ENCODE measurements at regions not wholly inside any gene's neighbourhood (a gene's known extent, or its start where the extent isn't known, plus 50 kb on each side); places are given as distances from the start of the nearest gene placed in this dataset.

DNA sequence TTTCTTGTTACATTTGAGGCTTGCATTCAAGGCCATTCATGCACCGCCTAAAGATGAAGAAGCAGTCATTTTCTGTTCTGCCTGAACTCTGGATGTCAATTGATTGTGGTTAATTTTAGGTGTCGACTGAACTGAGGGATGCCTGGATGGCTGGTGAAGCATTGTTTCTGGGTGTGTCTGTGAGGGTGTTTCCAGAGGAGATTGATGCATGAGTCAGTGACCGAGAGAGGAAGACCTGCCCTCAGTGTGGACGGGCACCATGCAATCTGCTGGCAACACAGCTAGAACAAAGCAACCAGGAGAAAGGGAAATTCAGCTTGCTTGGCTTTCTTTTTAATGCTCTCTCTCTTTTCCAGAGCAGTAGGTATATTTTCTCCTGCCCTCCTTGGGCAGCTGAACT is 164.1 kb upstream of the ECI2 start:
- DNase-seq (ENCODE audit: low read depth, low spot score) = no peak

DNA sequence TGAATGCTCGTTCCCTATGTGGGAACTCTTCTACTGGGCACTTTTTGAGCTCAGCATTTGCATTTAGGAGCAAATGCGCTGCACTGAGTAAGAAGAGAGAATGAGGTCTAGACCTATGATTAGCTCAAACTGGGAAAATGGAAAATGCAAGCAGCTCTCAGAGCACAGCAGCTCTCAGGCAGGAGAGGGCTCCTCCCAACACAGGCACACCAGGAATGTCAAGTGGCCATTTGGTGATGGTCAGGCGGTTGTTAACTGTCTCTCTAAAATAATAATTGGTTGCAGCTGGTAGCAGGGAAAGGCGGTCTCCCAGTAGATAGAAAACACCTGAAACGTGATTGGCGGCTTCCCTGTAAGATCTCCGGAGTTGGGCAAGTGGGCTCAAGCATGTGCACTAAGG is 162.0 kb upstream of the ECI2 start:
- DNase-seq (ENCODE audit: low read depth, low spot score) = no peak

DNA sequence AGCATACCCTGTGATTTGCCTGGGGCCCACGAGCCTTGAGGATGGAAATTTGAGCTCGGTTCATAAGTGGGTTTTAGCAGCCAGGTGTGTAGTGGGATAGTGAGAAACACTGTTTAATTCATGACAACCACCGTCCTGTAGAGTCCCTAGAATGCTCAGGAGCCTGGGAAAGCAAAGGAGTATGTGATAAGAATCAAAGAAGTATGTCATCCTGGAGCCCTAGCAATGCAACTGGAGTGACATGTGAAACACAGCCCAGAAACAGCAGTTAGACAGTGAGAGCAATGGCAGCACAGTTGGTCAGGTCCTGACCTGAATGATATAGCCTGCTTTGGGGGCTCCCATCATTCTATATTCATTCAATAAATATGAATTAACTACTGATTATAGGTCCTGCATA is 161.2 kb upstream of the ECI2 start:
- no peak for DNase-seq (ENCODE audit: low read depth, low spot score)

DNA sequence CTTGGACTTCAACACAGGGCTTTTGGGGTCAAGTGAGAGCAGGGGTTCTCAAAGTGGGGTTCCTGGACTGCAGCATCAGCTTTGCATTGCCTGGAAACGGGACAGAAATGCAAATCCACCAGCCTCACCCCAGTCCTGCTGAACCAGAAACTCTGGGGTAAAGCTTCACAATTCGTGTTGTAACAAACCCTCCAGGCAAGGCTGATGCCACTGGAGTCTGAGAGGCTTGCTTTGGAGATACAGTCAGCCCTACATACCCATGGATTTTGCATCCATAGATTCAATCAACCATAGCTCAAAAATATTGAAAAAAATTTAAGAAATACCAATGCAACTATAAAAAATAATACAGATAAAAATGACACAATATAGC is 160.4 kb upstream of the ECI2 start:
- DNase-seq (ENCODE audit: low read depth, low spot score) = no peak

DNA sequence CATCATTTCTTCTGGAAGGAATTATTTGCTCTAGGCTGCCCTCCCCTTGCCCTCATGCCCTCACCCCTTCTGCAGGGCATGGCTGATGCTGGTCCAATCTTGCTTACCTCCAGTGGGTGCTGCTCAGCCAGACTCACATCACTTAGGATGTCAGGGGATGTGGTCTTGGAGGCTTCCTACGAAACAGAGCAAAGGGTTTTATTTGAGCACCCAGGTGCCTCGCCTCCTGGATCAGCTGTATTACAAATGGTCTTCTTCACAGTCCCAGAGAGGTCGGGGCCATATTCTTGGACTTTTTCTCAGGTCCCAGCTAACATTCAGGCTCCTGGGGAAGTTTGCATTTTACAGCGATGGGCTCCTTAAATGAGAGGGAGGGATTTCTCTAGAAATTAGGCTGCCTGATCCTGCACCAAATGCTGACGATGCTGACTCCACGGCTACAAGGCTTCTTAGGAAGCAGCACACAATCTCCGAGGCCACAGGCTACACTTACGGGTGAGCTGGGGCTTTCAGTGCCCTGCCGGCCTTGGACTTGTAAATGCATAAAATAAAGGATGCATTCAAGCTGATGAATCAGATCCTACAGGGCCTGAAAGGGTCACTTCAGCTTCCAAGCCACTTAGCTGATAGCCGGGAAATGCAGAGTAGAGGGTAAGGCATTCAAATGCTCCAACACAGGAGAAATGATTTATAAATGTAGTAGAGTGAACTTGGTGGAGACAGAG is 159.8 kb upstream of the ECI2 start:
- DNase-seq (ENCODE audit: low read depth, low spot score) = no peak

DNA sequence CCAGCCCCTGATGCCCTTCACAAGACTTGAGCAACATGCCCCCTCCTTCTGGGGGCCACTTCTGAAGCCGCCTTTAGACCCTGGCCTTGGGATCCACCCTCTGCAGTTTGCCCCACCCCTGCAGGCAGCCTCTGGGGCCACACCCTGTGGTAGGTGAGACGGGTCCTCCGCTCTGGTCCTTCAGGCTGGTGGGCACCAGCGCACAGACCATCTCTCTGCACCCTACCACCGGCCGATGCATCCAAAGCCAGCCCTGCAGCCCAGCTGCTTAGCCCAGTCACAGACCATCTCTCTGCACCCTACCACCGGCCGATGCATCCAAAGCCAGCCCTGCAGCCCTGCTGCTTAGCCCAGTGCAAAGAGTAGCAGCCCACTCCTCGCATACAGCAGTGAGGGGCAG is 159.3 kb upstream of the ECI2 start:
- DNase-seq (ENCODE audit: low read depth, low spot score) = no peak

DNA sequence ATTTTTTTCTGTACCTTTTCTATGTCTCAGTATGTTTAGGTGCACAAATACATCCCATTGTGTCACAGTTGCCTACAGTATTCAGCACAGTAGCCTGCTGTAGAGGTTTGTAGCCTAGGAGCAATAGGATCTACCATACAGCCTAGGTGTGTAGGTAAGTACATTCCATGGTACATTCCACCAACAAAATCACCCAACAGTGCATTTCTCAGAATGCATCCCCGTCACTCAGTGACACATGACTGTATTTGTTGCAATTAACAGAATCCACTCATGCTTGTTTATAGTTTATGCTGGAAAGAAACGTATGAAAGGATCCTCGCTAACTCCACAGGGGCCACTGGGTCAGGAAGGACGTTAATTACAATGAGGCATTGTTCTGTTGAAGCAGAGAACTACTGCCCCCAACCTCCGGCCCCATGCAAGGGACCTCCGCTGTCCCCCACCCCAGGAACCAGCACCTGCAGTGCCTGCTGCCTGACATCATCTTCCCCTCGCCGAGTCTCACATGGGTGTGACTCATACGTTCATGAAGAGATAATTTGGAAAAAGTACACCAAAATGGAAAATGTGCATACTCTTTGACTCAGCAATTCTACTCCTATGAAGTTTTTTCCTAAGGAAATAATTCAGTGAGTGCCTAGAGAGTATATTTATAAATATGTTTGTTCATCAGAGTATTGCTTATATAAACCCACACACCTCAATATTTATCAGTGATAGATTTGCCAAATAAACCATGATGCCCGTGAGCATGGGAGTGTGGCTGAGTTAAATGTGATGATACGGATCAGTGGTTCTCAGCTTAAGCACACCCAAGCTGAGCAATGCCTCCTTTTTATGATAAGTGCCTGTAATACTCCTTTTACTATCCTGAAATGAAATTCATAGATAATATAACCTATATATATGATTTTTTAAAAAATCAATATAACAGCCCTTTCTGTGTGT is 156.4 kb upstream of the ECI2 start:
- DNase-seq (ENCODE audit: low read depth, low spot score) = no peak

DNA sequence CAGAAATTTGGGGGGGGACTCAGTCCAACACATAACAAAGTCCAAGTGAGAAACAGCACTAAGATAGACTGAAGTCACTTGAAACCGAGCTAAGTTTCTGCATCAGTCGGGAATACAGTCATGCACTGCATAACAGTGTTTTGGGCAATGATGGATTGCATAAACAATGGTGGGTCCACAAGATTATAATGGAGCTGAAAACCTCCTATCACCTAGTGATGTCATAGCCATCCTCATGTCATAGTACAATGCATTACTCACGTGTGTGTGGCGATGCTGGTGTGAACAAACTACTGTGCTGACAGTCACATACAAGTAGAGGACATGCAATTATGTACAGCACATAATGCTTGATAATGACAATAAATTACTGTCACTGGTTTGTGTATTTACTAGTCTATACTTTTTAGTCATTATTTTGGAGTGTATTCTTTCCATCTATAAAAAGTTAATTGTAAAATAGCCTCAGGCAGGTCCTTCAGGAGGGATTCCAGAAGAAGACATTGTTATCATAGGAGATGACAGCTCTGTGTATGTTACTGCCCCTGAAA is 154.5 kb upstream of the ECI2 start:
- no peak for DNase-seq (ENCODE audit: low read depth, low spot score)

DNA sequence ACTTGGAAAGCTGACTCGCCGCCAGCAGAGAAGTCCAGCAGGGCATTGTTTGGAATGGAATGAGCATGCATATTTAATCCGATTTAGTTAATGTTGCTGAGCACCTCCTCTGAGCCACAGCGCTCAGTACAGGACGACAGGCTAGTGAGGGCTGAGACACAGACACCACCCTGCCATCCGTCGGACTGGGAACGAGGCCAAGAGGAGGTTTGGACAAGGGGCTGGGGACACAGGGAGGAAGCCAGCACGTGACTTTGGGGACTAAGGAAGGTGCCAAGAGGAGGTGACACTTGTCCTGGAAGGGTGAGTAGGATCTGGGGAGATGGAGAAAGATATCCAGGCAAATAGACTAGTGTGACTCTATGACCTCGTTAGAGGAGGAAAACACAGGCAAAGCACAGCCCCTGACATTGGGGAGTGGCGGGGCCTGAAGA is 152.5 kb upstream of the ECI2 start:
- no peak for DNase-seq (ENCODE audit: low read depth, low spot score)

DNA sequence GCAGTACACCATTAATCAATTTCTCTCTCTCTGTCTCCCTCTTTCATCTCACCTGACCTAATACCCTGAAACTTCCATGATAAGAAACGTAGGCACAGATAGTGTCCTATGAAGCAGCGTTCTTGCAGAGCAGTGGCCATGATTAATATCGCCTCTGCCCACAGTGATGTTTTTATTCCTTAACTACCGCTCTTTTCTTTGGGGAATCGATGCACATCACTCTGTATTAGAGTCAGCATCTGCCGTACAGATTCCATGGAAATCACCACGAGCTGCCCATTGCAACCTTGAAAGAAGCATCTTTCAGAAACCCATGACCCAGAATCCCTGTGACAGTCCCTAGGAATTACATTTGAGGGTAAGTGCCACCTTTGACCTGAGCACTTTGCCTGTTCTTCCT is 152.0 kb upstream of the ECI2 start:
- no peak for DNase-seq (ENCODE audit: low read depth, low spot score)

DNA sequence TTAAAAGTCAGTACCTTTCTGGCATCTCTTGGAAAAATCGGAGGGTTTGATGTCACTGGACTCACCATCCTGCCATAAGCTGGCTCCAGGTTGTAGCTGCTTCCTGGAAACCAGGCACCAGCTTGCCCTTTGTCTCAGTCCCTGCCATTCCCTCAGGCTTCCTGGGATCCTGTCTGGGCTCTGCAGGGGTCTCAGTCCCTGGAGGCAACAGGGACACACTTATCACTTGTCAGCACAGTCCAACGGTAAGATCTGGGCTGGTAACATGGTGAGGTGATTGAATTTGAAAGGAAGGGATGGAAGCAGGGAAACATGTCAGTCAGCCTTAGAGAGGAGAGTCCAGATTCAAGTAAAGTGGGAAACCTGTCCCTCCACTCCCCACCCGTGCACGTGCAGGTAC is 147.6 kb upstream of the ECI2 start:
- no peak for DNase-seq (ENCODE audit: low read depth, low spot score)

DNA sequence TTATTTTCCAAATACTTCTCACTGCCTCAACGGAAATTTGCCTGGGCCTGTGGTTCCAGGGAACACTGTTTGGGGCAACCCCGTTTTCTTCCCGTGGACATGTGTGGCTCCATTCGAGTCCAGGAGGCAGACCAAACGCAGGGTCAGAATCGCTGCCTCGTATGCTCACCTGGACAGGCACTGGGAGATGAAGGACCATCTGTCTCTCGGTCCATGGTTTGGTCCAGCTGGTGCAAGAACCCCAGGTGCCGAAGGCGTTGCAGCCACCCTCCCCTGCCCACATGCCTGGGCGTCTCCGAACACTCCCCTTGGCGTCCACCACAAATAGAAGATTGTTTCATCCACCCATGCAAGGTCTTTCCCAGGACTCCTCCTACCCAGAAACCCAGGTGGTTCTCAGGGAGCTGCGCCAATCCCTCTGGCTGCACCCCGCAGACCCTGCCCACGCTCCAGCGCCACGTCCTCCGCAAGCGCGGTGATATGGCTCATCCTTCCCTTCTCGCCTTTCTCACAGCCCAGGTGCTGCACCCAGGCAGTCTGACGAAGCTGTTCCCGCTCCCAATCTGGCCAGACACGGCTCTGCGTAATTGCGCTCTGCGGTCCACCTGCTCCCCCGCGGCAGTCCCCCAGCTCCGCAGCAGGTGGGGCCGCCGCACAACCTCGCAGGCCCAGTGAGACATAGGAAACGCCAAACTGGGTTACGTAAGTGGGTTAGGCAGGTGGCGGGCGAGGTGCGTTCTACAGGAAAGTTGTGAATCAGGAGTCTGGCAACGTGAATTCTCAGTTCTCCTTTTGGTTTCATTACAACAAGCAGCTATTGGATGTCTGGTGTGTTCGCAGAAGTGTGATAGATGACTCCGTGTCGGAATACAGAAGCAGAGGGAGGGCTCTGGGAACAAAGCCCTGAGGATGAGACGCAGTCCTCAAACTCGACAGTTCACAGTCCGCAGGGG is 146.2 kb upstream of the ECI2 start:
- peak; percentile 12 for DNase-seq (ENCODE audit: low read depth, low spot score)

DNA sequence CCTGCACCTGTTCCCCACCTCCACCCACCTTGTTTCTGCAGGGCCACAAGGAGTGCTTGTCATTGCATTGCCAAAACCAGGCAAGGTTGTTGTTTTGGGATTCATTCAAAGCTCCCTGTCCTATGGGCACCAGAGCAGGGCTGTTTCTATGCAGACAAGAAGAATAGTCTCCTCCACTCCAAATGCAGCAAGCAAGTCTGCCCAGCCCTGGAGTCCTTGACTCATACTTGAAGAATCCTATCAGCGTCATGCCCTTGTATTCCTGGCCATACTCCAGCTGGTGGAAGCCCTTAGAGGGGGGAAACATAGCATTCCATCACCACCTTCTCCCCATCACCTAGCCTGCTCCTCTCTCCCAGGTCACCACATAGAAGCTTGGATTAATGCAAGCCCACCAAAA is 145.3 kb upstream of the ECI2 start:
- DNase-seq (ENCODE audit: low read depth, low spot score) = no peak

DNA sequence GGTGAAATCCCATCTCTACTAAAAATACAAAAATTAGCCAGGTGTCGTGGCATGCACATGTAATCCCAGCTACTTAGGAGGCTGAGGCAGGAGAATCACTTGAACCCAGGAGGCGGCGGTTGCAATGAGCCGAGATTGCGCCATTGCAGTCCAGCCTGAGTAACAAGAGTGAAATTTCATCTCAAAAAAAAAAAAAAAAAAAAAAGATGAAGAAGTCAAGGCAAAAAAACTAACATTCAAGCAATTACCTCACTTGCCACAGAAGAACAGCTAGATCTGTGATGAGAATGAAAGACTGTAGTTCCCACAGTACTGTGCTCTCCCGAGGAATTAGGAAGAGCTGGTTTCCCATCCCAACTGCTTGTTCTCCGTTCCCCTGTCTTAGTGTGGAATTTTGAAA is 144.7 kb upstream of the ECI2 start:
- DNase-seq (ENCODE audit: low read depth, low spot score) = no peak

DNA sequence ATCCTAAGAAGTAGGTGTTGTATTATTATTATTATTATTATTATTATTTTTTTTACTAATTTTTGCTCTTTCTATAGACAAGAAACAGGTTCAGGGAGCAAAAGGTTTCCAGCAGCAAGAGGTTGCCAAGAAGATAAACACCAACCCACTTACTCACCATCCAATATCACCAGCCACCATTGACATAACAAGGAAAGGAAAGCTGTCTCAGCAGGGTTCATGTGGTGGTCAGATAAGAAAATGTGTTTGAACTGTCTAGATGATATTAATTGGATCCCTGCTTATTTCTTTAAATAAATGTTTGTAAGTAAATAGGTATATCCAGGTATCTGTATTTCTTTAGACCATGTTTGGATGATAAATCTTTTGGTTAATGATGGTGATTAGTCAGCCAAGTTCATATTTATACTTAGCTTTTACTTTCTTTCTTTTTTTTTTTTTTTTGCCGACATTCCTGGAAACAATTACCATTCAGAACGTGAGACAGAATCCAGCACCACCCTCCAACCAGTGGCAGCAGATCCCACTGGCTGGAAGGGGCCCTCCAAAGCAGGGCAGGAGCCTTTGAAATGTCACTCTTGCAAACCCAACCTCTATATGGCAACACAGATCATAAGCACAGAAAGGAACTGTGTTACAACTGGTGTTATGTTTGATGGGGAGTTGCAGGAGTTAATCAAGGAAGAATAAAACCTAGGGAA is 139.2 kb upstream of the ECI2 start:
- DNase-seq (ENCODE audit: low read depth, low spot score) = no peak

DNA sequence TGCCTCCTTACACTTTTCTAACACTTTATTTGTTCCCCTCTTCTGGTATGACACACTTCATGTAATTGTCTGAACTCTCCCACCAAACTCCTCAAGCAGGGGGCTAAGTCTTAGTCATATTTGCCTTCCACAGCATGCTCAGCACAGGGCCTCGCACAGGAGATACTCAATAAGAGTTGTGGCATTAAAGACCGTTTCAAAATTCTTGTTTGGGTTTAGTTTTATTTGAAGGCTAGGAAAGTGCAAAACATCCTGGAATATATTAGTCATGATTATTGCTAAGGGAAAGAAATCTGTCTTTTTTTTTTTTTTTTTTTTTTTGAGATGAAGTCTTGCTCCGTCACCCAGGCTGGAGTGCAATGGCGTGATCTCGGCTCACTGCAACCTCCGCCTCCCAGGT is 137.6 kb upstream of the ECI2 start:
- DNase-seq (ENCODE audit: low read depth, low spot score) = no peak

DNA sequence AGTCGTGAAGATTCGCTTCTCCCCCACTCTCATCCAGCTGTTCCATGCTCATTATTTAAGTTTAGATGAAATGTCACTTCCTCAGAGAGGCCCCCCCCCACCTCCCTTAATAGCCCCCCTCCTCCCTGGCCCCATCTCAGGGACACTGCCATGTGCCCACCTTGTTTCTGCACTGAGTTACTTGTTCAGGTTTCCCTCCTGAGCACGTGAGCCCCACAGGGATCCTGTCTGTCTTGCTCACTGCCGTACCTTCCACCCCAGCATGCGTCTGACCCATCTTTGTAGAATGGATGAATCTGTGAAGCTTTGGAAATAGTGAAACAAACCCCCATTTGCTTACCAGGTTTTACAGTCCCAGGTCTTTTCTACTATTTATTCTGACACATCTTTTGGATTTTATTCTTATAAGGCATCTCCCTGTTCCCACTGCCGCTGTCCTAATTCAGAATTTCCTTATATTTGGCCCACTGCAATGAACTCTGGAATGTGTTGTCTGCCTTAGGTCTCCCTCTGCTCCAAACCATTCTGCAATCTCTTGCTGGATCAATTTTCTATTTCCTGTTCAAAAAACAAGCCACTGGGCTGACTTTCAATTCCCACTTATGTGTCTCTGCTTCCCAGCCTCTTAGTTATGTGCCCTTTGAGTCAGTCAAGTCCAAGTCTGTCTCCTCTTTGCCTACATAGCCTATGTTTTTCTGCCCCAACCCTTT is 136.5 kb upstream of the ECI2 start:
- no peak for DNase-seq (ENCODE audit: low read depth, low spot score)

DNA sequence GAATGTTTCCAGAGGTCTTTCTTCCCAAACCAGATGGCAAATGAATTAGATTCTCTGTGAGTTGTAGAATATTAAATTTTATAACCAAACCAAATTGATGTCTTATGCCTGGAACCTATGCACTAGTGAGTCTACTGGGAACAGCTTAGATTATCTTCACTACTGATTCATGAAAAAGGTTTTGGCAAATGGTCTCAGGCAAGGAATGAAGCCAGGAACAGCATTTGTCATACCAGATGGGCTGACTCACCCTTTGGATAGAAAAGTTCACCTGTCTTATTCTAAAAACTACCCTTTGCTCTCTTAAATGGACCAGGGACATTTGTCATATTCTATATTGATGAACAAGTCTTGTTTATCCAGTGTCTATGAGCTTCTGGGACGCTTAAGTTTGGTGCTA is 135.4 kb upstream of the ECI2 start:
- DNase-seq (ENCODE audit: low read depth, low spot score) = no peak

DNA sequence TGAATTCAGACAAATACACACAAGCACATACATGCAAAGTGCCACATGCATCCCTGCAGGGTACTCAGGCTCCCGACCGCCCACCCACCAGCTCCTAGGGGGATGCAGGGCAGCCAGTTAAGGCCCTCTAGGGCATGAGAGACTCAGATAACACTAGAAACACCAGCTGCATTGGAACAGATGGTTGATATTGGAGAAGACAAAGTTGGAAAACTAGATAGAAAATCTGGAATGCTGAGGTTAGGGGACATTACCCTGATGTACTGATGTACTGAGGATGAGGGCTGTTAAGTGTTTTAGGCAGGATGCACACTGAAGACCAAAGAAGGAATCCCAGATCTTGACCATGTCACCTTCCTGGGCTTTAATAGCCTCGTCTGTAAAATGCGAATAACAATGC is 134.6 kb upstream of the ECI2 start:
- no peak for DNase-seq (ENCODE audit: low read depth, low spot score)

DNA sequence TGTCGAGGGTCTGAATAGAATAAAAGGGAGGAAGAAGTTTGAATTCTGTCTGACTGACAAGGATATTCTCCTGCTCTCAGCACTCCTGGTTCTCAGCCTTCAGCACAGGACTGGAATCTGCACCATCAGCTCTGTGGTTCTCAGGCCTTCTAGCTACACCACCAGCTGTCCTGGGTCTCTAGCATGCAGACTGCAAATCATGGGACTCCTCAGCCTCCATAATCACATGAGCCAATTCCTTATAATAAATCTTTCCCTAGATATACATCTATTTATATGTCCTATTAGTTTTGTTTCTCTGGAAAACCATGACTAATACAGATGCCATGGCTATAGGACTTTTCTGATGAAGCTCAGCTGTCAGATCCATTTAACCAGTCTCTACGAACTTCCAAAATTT is 132.8 kb upstream of the ECI2 start:
- DNase-seq (ENCODE audit: low read depth, low spot score) = no peak
